H1 (cell line): ENCODE measurements at regions not wholly inside any gene's neighbourhood (a gene's known extent, or its start where the extent isn't known, plus 50 kb on each side); places are given as distances from the start of the nearest gene placed in this dataset.

ENCODE experiments used
- CHD7 ChIP-seq: fragments of 300-600 bp; sonication (generic); IDR thresholded peaks from 2 replicates; pipeline ENCODE4 v1.7.1; 2012; ENCODE audit warnings: low read length, moderate library complexity, mild to moderate bottlenecking, inconsistent platforms; ENCODE audit not compliant: insufficient replicate concordance
- CREB1 ChIP-seq: IDR thresholded peaks from 2 replicates; pipeline ENCODE4 v1.6.1; 2012; ENCODE audit warnings: inconsistent platforms
- CTCF ChIP-seq, 3 experiments: IDR thresholded peaks; 1 replicate in 2 of 3; 2 replicates in 1 of 3; pipeline versions ENCODE4 v1.5.1 to v1.6.1; 2011; ENCODE audit warnings: low read length in 3 of 3, mild to moderate bottlenecking in 3 of 3, inconsistent platforms in 2 of 3, low read depth in 1 of 3, moderate library complexity in 1 of 3; ENCODE audit not compliant: insufficient read depth in 1 of 3; ENCODE audit errors: control extremely low read depth in 1 of 3
- EP300 ChIP-seq, 2 experiments: IDR thresholded peaks; 1 replicate in 1 of 2; 2 replicates in 1 of 2; pipeline ENCODE4 v1.6.1; 2011 to 2012; ENCODE audit warnings: low read depth in 2 of 2, low read length in 2 of 2, mild to moderate bottlenecking in 2 of 2, borderline replicate concordance in 1 of 2, inconsistent platforms in 1 of 2, moderate library complexity in 1 of 2
- GTF2F1 ChIP-seq: IDR thresholded peaks from 2 replicates; pipeline ENCODE4 v1.6.1; 2012; ENCODE audit warnings: low read depth, low read length, improper control_type of control experiment, borderline replicate concordance
- HDAC2 ChIP-seq, 2 experiments: fragments of 300-600 bp in 1 of 2; sonication (generic) in 1 of 2; IDR thresholded peaks; 2 replicates each; pipeline ENCODE4 v1.6.1; 2011 to 2012; ENCODE audit warnings: low read depth in 2 of 2, low read length in 2 of 2, mild to moderate bottlenecking in 2 of 2, moderate library complexity in 2 of 2, borderline replicate concordance in 1 of 2, inconsistent platforms in 1 of 2
- HDAC6 ChIP-seq: IDR thresholded peaks from one replicate; pipeline ENCODE4 v1.7.1; 2012; ENCODE audit warnings: low read depth, mild to moderate bottlenecking, inconsistent platforms, low read length, moderate library complexity
- JUND ChIP-seq: IDR thresholded peaks from 2 replicates; pipeline ENCODE4 v1.6.1; 2011; ENCODE audit warnings: mild to moderate bottlenecking, improper control_type of control experiment, low read length
- MAFK ChIP-seq: IDR thresholded peaks from 2 replicates; pipeline ENCODE4 v1.6.1; 2012; ENCODE audit warnings: low read depth, mild to moderate bottlenecking, improper control_type of control experiment, low read length
- POLR2A ChIP-seq, 2 experiments: IDR thresholded peaks; 1 replicate in 1 of 2; 2 replicates in 1 of 2; pipeline ENCODE4 v1.6.1; 2011; ENCODE audit warnings: low read depth in 2 of 2, low read length in 2 of 2, mild to moderate bottlenecking in 2 of 2; ENCODE audit errors: control extremely low read depth in 1 of 2
- POLR2AphosphoS5 ChIP-seq: IDR thresholded peaks from 2 replicates; pipeline ENCODE4 v1.6.1; 2011; ENCODE audit warnings: low read depth, low read length
- RXRA ChIP-seq: IDR thresholded peaks from 2 replicates; pipeline ENCODE4 v1.6.1; 2011; ENCODE audit warnings: low read depth, mild to moderate bottlenecking, low read length, moderate library complexity; ENCODE audit not compliant: insufficient read depth
- USF2 ChIP-seq: IDR thresholded peaks from 2 replicates; pipeline ENCODE4 v1.6.1; 2011; ENCODE audit warnings: low read length, improper control_type of control experiment

- TF ChIP-seq RXRA (no peak), CTCF (IDR thresholded peaks at IDR 0.05; ENCODE audit: control extremely low read depth in 1 of 3, insufficient read depth in 1 of 3, low read depth in 1 of 3, low read length in 3 of 3) (no peak), USF2 (no peak), HDAC2 (IDR thresholded peaks at IDR 0.05; ENCODE audit: borderline replicate concordance in 1 of 2, low read depth in 2 of 2, low read length in 2 of 2) (no peak), EP300 (IDR thresholded peaks at IDR 0.05; ENCODE audit: borderline replicate concordance in 1 of 2, low read depth in 2 of 2, low read length in 2 of 2) (no peak), HDAC6 (no peak), POLR2AphosphoS5 (no peak), CREB1 (no peak), JUND (no peak), CHD7 (no peak), MAFK (no peak), POLR2A (IDR thresholded peaks at IDR 0.05; ENCODE audit: control extremely low read depth in 1 of 2, low read depth in 2 of 2, low read length in 2 of 2) (no peak), GTF2F1 (no peak)
These were observed 286.8 kb downstream of the LMO4 start for GRCh38 chr1:87615491-87615890.
